HepG2 (cell line): ENCODE measurements at regions not wholly inside any gene's neighbourhood (a gene's known extent, or its start where the extent isn't known, plus 50 kb on each side); places are given as distances from the start of the nearest gene placed in this dataset.

Experiments used
- ATAC-seq: fragments of 200-7000 bp; cut with Tn5 transposase; 3 replicates; pipeline ENCODE4 v1.9.1; 2020; ENCODE audit warnings: mild to moderate bottlenecking, moderate library complexity
- BruUV-seq: library from RNA; stranded (reverse); fragments of 400-500 nt; replicated peaks from 2 replicates; lab custom pipeline; 2021; lab: Mats Ljungman, UMichigan
- CTCF ChIA-PET: fragments of 300-600 bp; formaldehyde crosslinking; extraction: SDS; loops from one replicate; lab custom pipeline; 2021; ENCODE audit warnings: low total read pairs, inconsistent platforms, low intra/inter-chr PET ratio; lab: Yijun Ruan, JAX
- POLR2A ChIA-PET: fragments of 350-600 bp; sonication (Branson Sonifier 250); formaldehyde crosslinking; loops from one replicate; lab custom pipeline; 2020; ENCODE audit warnings: antibody characterized with exemption, inconsistent platforms; lab: Yijun Ruan, JAX
- DNase-seq: peaks from one replicate; pipeline ENCODE4 v3.0.0-alpha.2; 2015; ENCODE audit warnings: low spot score
- FAIRE-seq: peaks from 3 replicates; lab custom pipeline; 2011; peaks lifted over from hg19 to GRCh38; lab: Jason Lieb, UNC
- H2AFZ ChIP-seq: one replicate; pipeline ENCODE4 v1.6.1; 2011; ENCODE audit warnings: low read length, inconsistent platforms
- H3K27ac ChIP-seq: fragments of 300-600 bp; 3 replicates; pipeline ENCODE4 v1.8.0; 2011; ENCODE audit warnings: mixed run types, mild to moderate bottlenecking, mixed read lengths, low read length, inconsistent platforms; ENCODE audit not compliant: insufficient read depth; ENCODE audit errors: extremely low read length
- H3K27me3 ChIP-seq, 2 experiments: fragments of 200-600 bp in 1 of 2; 2 replicates in 1 of 2; 3 replicates in 1 of 2; pipeline versions ENCODE4 v1.6.0 to v1.8.0; 2011; ENCODE audit warnings: low read length in 2 of 2, mild to moderate bottlenecking in 2 of 2, moderate library complexity in 2 of 2, inconsistent platforms in 1 of 2; ENCODE audit not compliant: insufficient read depth in 2 of 2, control insufficient read depth in 1 of 2
- H3K36me3 ChIP-seq, 2 experiments: fragments of 200-600 bp in 1 of 2; replicated peaks in 1 of 2; 2 replicates in 1 of 2; 3 replicates in 1 of 2; pipeline versions ENCODE4 v1.5.1 to v1.8.0; 2011; ENCODE audit warnings: low read length in 2 of 2, inconsistent platforms in 1 of 2; ENCODE audit not compliant: insufficient read depth in 2 of 2, control insufficient read depth in 1 of 2
- H3K4me1 ChIP-seq: 2 replicates; pipeline ENCODE4 v1.5.1; 2012; ENCODE audit warnings: low read length, inconsistent platforms; ENCODE audit not compliant: insufficient read depth
- H3K4me2 ChIP-seq: 2 replicates; pipeline ENCODE4 v1.6.0; 2011; ENCODE audit warnings: low read depth, low read length, inconsistent platforms
- H3K4me3 ChIP-seq, 3 experiments: fragments of 200-600 bp in 1 of 3; sonication (generic), shearing (Covaris generic) in 1 of 3; replicated peaks in 1 of 3; 2 replicates each; pipeline ENCODE4 v1.5.1; 2011 to 2016; ENCODE audit warnings: low read length in 3 of 3, inconsistent platforms in 2 of 3, low read depth in 2 of 3, mild to moderate bottlenecking in 2 of 3, control low read depth in 1 of 3, mixed read lengths in 1 of 3; ENCODE audit not compliant: insufficient read depth in 1 of 3
- H3K79me2 ChIP-seq: one replicate; pipeline ENCODE4 v1.6.1; 2011; ENCODE audit warnings: low read length, inconsistent platforms; ENCODE audit not compliant: insufficient read depth
- H3K9ac ChIP-seq: 2 replicates; pipeline ENCODE4 v1.6.0; 2011; ENCODE audit warnings: mild to moderate bottlenecking, low read depth, low read length, inconsistent platforms; ENCODE audit not compliant: insufficient read depth
- H3K9me3 ChIP-seq: 2 replicates; pipeline ENCODE4 v1.5.1; 2012; ENCODE audit warnings: mild to moderate bottlenecking, low read length
- H4K20me1 ChIP-seq: 2 replicates; pipeline ENCODE4 v1.6.0; 2011; ENCODE audit warnings: inconsistent platforms, mild to moderate bottlenecking, low read length, moderate library complexity; ENCODE audit not compliant: insufficient read depth
- ADNP ChIP-seq: sonication (generic); formaldehyde crosslinking; IDR thresholded peaks from 2 replicates; pipeline ENCODE4 v1.4.0; 2020; ENCODE audit warnings: missing genetic modification reagents
- ARID2 ChIP-seq: sonication (generic); formaldehyde crosslinking; IDR thresholded peaks from 2 replicates; pipeline ENCODE4 v1.8.1; 2022; ENCODE audit warnings: mild to moderate bottlenecking, missing genetic modification reagents, borderline replicate concordance
- ARNT2 ChIP-seq: sonication (generic); formaldehyde crosslinking; IDR thresholded peaks from 2 replicates; pipeline ENCODE4 v1.8.0; 2022; ENCODE audit warnings: mild to moderate bottlenecking, low read depth, missing genetic modification reagents, moderate library complexity
- BCL6 ChIP-seq: IDR thresholded peaks from 2 replicates; pipeline ENCODE4 v1.6.1; 2016; ENCODE audit warnings: missing genetic modification reagents, missing compliant biosample characterization
- ELF3 ChIP-seq: IDR thresholded peaks from 2 replicates; pipeline ENCODE4 v1.6.1; 2016; ENCODE audit warnings: missing genetic modification reagents, missing compliant biosample characterization
- GATA4 ChIP-seq: sonication (generic); IDR thresholded peaks from 2 replicates; pipeline ENCODE4 v1.6.1; 2016; ENCODE audit warnings: antibody characterized with exemption, low read depth, borderline replicate concordance
- HNF1B ChIP-seq: sonication (generic); formaldehyde crosslinking; IDR thresholded peaks from 2 replicates; pipeline ENCODE4 v1.5.1; 2020; ENCODE audit warnings: mild to moderate bottlenecking, moderate library complexity, missing genetic modification reagents
- HNRNPL ChIP-seq: fragments of 200-400 bp; formaldehyde crosslinking; IDR thresholded peaks from 2 replicates; pipeline ENCODE4 v1.6.1; 2017; ENCODE audit warnings: mild to moderate bottlenecking, low read depth, low read length
- IKZF4 ChIP-seq: sonication (generic); formaldehyde crosslinking; IDR thresholded peaks from 2 replicates; pipeline ENCODE4 v1.5.1; 2020; ENCODE audit warnings: borderline replicate concordance, mild to moderate bottlenecking, low read depth, missing genetic modification reagents; ENCODE audit errors: not compliant biosample characterization
- KDM4B ChIP-seq: sonication (generic); formaldehyde crosslinking; IDR thresholded peaks from 2 replicates; pipeline ENCODE4 v1.4.0; 2020; ENCODE audit warnings: missing genetic modification reagents
- KDM6A ChIP-seq: IDR thresholded peaks from 2 replicates; pipeline ENCODE4 v1.6.1; 2016; ENCODE audit warnings: low read depth
- MTF2 ChIP-seq: sonication (generic); formaldehyde crosslinking; IDR thresholded peaks from 2 replicates; pipeline ENCODE4 v1.5.0; 2020; ENCODE audit warnings: missing genetic modification reagents, borderline replicate concordance
- NAIF1 ChIP-seq: sonication (generic); formaldehyde crosslinking; IDR thresholded peaks from 2 replicates; pipeline ENCODE4 v1.5.0; 2020; ENCODE audit warnings: mild to moderate bottlenecking, missing genetic modification reagents, borderline replicate concordance
- NCOA1 ChIP-seq: sonication (generic); formaldehyde crosslinking; IDR thresholded peaks from 2 replicates; pipeline ENCODE4 v1.9.0; 2021; ENCODE audit warnings: missing genetic modification reagents
- NFRKB ChIP-seq: fragments of 450-650 bp; IDR thresholded peaks from 2 replicates; pipeline ENCODE4 v1.6.1; 2017
- REPIN1 ChIP-seq: sonication (generic); formaldehyde crosslinking; IDR thresholded peaks from 2 replicates; pipeline ENCODE4 v1.8.0; 2022; ENCODE audit warnings: missing genetic modification reagents, low read depth, mild to moderate bottlenecking, borderline replicate concordance
- SIX1 ChIP-seq: sonication (generic); formaldehyde crosslinking; IDR thresholded peaks from 2 replicates; pipeline ENCODE4 v1.4.0; 2020; ENCODE audit warnings: missing genetic modification reagents, borderline replicate concordance
- TAF1 ChIP-seq: sonication (generic); formaldehyde crosslinking; IDR thresholded peaks from 2 replicates; pipeline ENCODE4 v1.4.0; 2020; ENCODE audit warnings: missing genetic modification reagents
- U2AF1 ChIP-seq: fragments of 200-400 bp; formaldehyde crosslinking; optimal IDR thresholded peaks from 2 replicates; pipeline ENCODE3; 2017; ENCODE audit warnings: mild to moderate bottlenecking, low read depth, low read length
- ZMYM2 ChIP-seq: sonication (generic); formaldehyde crosslinking; IDR thresholded peaks from 2 replicates; pipeline ENCODE4 v1.8.0; 2022; ENCODE audit warnings: mild to moderate bottlenecking, missing genetic modification reagents
- ZNF317 ChIP-seq: sonication (generic); formaldehyde crosslinking; IDR thresholded peaks from 2 replicates; pipeline ENCODE4 v1.5.0; 2020; ENCODE audit warnings: mild to moderate bottlenecking, missing genetic modification reagents
- ZNF451 ChIP-seq: sonication (generic); formaldehyde crosslinking; IDR thresholded peaks from 2 replicates; pipeline ENCODE4 v1.5.0; 2020; ENCODE audit warnings: mild to moderate bottlenecking, missing genetic modification reagents
- ZNF883 ChIP-seq: sonication (generic); formaldehyde crosslinking; IDR thresholded peaks from 2 replicates; pipeline ENCODE4 v1.5.1; 2020; ENCODE audit warnings: mild to moderate bottlenecking, missing genetic modification reagents; ENCODE audit errors: not compliant biosample characterization
- WGBS: methylation state at CpG from one replicate; pipeline ENCODE4 v1.1.6; 2017; ENCODE audit warnings: low lambda C conversion rate; 5-methylcytosine and 5-hydroxymethylcytosine counted together
- in situ Hi-C: cut with HindIII; loops from 2 replicates; pipeline ENCODE4 v1.10.0; 2017; ENCODE audit warnings: low pct_unique_long_range_greater_than_20kb; ENCODE audit not compliant: extremely low pct_ligation_motif_present
- intact Hi-C: fragments of 100-400 bp; cut with micrococcal nuclease; formaldehyde crosslinking; loops from one replicate; pipeline ENCODE4 v1.10.0; 2022; ENCODE audit not compliant: unreplicated experiment
- TF ChIP-seq, protein P1 (sequence below): sonication (generic); formaldehyde crosslinking; IDR thresholded peaks from 2 replicates; pipeline ENCODE4 v1.8.0; 2022; ENCODE audit warnings: mild to moderate bottlenecking, missing genetic modification reagents, borderline replicate concordance

DNA sequence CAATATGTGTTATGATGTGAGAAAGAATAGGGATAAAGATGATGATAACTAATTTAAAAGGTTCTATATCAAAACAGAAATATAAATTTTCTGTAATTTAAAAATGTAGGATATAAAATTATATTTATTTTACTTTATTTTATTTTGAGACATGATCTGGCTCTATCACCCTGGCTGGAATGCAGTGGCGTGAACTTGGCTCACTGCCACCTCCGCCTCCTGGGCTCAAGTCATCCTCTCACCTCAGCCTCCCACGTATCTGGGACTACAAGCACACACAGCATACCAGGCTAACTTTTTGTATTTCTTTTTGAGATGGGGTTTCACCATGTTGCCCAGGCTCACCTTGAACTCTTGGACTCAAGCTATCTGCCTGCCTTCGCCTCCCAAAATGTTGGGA, 214.9 kb upstream of the SLITRK1 start (continued):
- TF ChIP-seq ELF3 (CRISPR knock-in tag) (no peak), BCL6 (no peak), NCOA1 (no peak), ZNF883 (CRISPR knock-in tag) (no peak), KDM6A (CRISPR knock-in tag) (no peak), MTF2 (CRISPR knock-in tag) (no peak)

- Histone ChIP-seq H3K4me2 (no peak overlapping the region), H3K27ac (no peak overlapping the region), H3K4me3 (no peak overlapping the region), H3K36me3 (no peaks in the 10 kb centered on the region), H3K79me2 (no peaks in the 10 kb centered on the region), H4K20me1 (no peaks in the 10 kb centered on the region), H3K9me3 (no peaks in the 10 kb centered on the region), H3K27me3 (no peaks in the 10 kb centered on the region), H3K4me1 (no peaks in the 10 kb centered on the region), H3K9ac (no peak overlapping the region), H2AFZ (no peak overlapping the region)
- CTCF ChIA-PET, result no interaction called here
- 0% methylated on average over 1 of the region's 1 CpG for WGBS
- no TSS peak for BruUV-seq
- POLR2A ChIA-PET, result no interaction called here
- TF ChIP-seq, protein P1, sequence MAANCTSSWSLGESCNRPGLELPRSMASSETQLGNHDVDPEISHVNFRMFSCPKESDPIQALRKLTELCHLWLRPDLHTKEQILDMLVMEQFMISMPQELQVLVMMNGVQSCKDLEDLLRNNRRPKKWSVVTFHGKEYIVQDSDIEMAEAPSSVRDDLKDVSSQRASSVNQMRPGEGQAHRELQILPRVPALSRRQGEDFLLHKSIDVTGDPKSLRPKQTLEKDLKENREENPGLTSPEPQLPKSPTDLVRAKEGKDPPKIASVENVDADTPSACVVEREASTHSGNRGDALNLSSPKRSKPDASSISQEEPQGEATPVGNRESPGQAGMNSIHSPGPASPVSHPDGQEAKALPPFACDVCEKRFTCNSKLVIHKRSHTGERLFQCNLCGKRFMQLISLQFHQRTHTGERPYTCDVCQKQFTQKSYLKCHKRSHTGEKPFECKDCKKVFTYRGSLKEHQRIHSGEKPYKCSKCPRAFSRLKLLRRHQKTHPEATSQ, result no peak
- TF ChIP-seq HNF1B (CRISPR knock-in tag), result no peak
- TF ChIP-seq ZNF317 (CRISPR knock-in tag), result no peak
- TF ChIP-seq REPIN1 (CRISPR knock-in tag), result no peak
- TF ChIP-seq ADNP (CRISPR knock-in tag), result no peak
- no peak for TF ChIP-seq NFRKB
- no peak for TF ChIP-seq ARID2 (CRISPR knock-in tag)
- TF ChIP-seq ZMYM2 (CRISPR knock-in tag), result no peak
- TF ChIP-seq HNRNPL, result no peak
- TF ChIP-seq IKZF4 (CRISPR knock-in tag), result no peak
- TF ChIP-seq U2AF1, result no peak
- no peak for TF ChIP-seq KDM4B (CRISPR knock-in tag)
- TF ChIP-seq GATA4, result no peak
- TF ChIP-seq TAF1 (CRISPR knock-in tag), result no peak
- TF ChIP-seq ARNT2 (CRISPR knock-in tag), result no peak
- no peak for TF ChIP-seq ZNF451 (CRISPR knock-in tag)
- no peak for TF ChIP-seq SIX1 (CRISPR knock-in tag)
- no peak for TF ChIP-seq NAIF1 (CRISPR knock-in tag)
- in situ Hi-C loops, result no loop called here
- FAIRE-seq, result no peak
- no peak for DNase-seq
- intact Hi-C loops, result no loop called here
- ATAC-seq, result no peak
Observed at GRCh38 chr13:84096216-84096615, 213.9 kb upstream of the SLITRK1 start.
